ENCODE measurements at regions not wholly inside any gene's neighbourhood (a gene's known extent, or its start where the extent isn't known, plus 50 kb on each side); places are given as distances from the start of the nearest gene placed in this dataset.
"Not testable (repeated sequence)": the region's sequence is repeated elsewhere in the genome, so short reads cannot be mapped to it uniquely, and the experiment has no call there.

GRCh38 chr22:22818861-22819855, 68.5 kb upstream of the IGLL5 start:
- intact Hi-C loops (cut with micrococcal nuclease) = loop anchor here (2.0 kb wide), 2 partner anchors 30 to 324 kb away; no protein-coding TSS in a partner anchor

GRCh38 chr22:22820076-22820475, 67.5 kb upstream of the IGLL5 start:
- intact Hi-C loops (cut with micrococcal nuclease) = no loop called here

GRCh38 chr22:22820626-22821025, 67.0 kb upstream of the IGLL5 start:
- intact Hi-C loops (cut with micrococcal nuclease) = no loop called here

- intact Hi-C loops (cut with micrococcal nuclease) = no loop called here
These were observed 66.3 kb upstream of the IGLL5 start for GRCh38 chr22:22821340-22821739.

- intact Hi-C loops (cut with micrococcal nuclease) = no loop called here
These were observed 65.5 kb upstream of the IGLL5 start for GRCh38 chr22:22822106-22822505.

GRCh38 chr22:22822553-22822952, 65.1 kb upstream of the IGLL5 start:
- intact Hi-C loops (cut with micrococcal nuclease) = not testable (repeated sequence)

- intact Hi-C loops (cut with micrococcal nuclease) = no loop called here
These were observed 64.3 kb upstream of the IGLL5 start for GRCh38 chr22:22823131-22823810.

GRCh38 chr22:22824340-22825212, 63.0 kb upstream of the IGLL5 start:
- intact Hi-C loops (cut with micrococcal nuclease) = no loop called here

- intact Hi-C loops (cut with micrococcal nuclease) = no loop called here
These were observed 62.4 kb upstream of the IGLL5 start for GRCh38 chr22:22825213-22825593.

GRCh38 chr22:22827187-22827939, 60.3 kb upstream of the IGLL5 start:
- intact Hi-C loops (cut with micrococcal nuclease) = no loop called here

GRCh38 chr22:22830193-22830592, 57.4 kb upstream of the IGLL5 start:
- intact Hi-C loops (cut with micrococcal nuclease) = no loop called here

- intact Hi-C loops (cut with micrococcal nuclease) = no loop called here
These were observed 56.5 kb upstream of the IGLL5 start for GRCh38 chr22:22830957-22831688.

- intact Hi-C loops (cut with micrococcal nuclease) = no loop called here
These were observed 54.6 kb upstream of the IGLL5 start for GRCh38 chr22:22833059-22833458.

- intact Hi-C loops (cut with micrococcal nuclease) = no loop called here
These were observed 54.1 kb upstream of the IGLL5 start for GRCh38 chr22:22833488-22833887.

- intact Hi-C loops (cut with micrococcal nuclease) = no loop called here
These were observed 53.4 kb upstream of the IGLL5 start for GRCh38 chr22:22834204-22834603.

GRCh38 chr22:22834783-22835182, 52.8 kb upstream of the IGLL5 start:
- intact Hi-C loops (cut with micrococcal nuclease) = no loop called here

- intact Hi-C loops (cut with micrococcal nuclease) = no loop called here
These were observed 52.4 kb upstream of the IGLL5 start for GRCh38 chr22:22835242-22835641.

GRCh38 chr22:22835771-22836291, 51.8 kb upstream of the IGLL5 start:
- intact Hi-C loops (cut with micrococcal nuclease) = no loop called here

- intact Hi-C loops (cut with micrococcal nuclease) = no loop called here
These were observed 51.0 kb upstream of the IGLL5 start for GRCh38 chr22:22836635-22837034.

All from T-helper 1 cell treated with Interleukin-12 subunit alpha and Interleukin-12 subunit beta and Interleukin-4 antibody, amounts not matched to agents 30 ng/mL and 1 ng/mL, for 36 hours (primary cell).